ENCODE measurements at regions not wholly inside any gene's neighbourhood (a gene's known extent, or its start where the extent isn't known, plus 50 kb on each side); places are given as distances from the start of the nearest gene placed in this dataset.
"Not testable (repeated sequence)": the region's sequence is repeated elsewhere in the genome, so short reads cannot be mapped to it uniquely, and the experiment has no call there.

- no peak overlapping the region for H3K4me3 ChIP-seq (ENCODE audit: low read depth, low read length)
- DNase-seq (ENCODE audit: low read depth): no peak
- in situ Hi-C loops (cut with HindIII; ENCODE audit: low sequenced_read_pairs): no loop called here
- no peak for TF ChIP-seq CTCF (IDR thresholded peaks at IDR 0.05; ENCODE audit: low read depth, low read length, missing control alignments)
Measured at GRCh38 chr2:101628030-101628392, 69.5 kb upstream of the MAP4K4 start.

- in situ Hi-C loops (cut with HindIII; ENCODE audit: low sequenced_read_pairs): no loop called here
- H3K4me3 ChIP-seq (ENCODE audit: low read depth, low read length): no peak overlapping the region
- no peak for TF ChIP-seq CTCF (IDR thresholded peaks at IDR 0.05; ENCODE audit: low read depth, low read length, missing control alignments)
- no peak for DNase-seq (ENCODE audit: low read depth)
Measured at GRCh38 chr2:101627285-101628029, 70.0 kb upstream of the MAP4K4 start.

- DNase-seq (ENCODE audit: low read depth); H3K4me3 ChIP-seq (ENCODE audit: low read depth, low read length); in situ Hi-C loops (cut with HindIII; ENCODE audit: low sequenced_read_pairs): not testable (repeated sequence)
Measured at GRCh38 chr2:101625814-101626213, 71.7 kb upstream of the MAP4K4 start.

- no peak for TF ChIP-seq CTCF (IDR thresholded peaks at IDR 0.05; ENCODE audit: low read depth, low read length, missing control alignments)
- no peak overlapping the region for H3K4me3 ChIP-seq (ENCODE audit: low read depth, low read length)
- in situ Hi-C loops (cut with HindIII; ENCODE audit: low sequenced_read_pairs): no loop called here
- DNase-seq (ENCODE audit: low read depth): no peak
Measured at GRCh38 chr2:101625387-101625786, 72.1 kb upstream of the MAP4K4 start.

GRCh38 chr2:101624706-101625332 is 72.7 kb upstream of the MAP4K4 start:
- in situ Hi-C loops (cut with HindIII; ENCODE audit: low sequenced_read_pairs): no loop called here
- DNase-seq (ENCODE audit: low read depth): no peak
- H3K4me3 ChIP-seq (ENCODE audit: low read depth, low read length): no peak overlapping the region
- no peak for TF ChIP-seq CTCF (IDR thresholded peaks at IDR 0.05; ENCODE audit: low read depth, low read length, missing control alignments)

GRCh38 chr2:101623031-101623521 is 74.4 kb upstream of the MAP4K4 start:
- DNase-seq (ENCODE audit: low read depth): no peak
- H3K4me3 ChIP-seq (ENCODE audit: low read depth, low read length): no peak overlapping the region
- TF ChIP-seq CTCF (IDR thresholded peaks at IDR 0.05; ENCODE audit: low read depth, low read length, missing control alignments): no peak
- in situ Hi-C loops (cut with HindIII; ENCODE audit: low sequenced_read_pairs): no loop called here

All from astrocyte of the cerebellum (primary cell).